ENCODE measurements at regions not wholly inside any gene's neighbourhood (a gene's known extent, or its start where the extent isn't known, plus 50 kb on each side); places are given as distances from the start of the nearest gene placed in this dataset.

DNA sequence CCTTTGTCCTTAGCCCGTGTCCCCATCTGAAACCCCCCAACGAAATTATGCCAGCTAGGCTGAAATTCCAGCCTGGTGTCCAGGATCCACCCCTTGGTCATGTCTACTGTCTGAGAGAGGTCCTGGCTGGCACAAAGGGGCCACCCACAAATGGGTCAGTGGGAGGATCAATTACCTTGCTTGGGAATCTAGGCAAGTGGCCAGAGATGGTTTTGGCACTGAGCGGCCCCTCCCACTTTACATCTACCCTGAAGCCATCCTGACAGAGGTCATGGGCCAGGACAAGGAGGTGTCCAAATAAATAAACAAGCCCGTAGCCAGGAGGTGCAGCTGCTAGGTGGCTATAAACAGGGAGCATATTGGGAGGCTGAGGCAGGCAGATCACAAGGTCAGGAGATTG, 311.5 kb downstream of the MN1 start:
- DNase-seq = no peak

DNA sequence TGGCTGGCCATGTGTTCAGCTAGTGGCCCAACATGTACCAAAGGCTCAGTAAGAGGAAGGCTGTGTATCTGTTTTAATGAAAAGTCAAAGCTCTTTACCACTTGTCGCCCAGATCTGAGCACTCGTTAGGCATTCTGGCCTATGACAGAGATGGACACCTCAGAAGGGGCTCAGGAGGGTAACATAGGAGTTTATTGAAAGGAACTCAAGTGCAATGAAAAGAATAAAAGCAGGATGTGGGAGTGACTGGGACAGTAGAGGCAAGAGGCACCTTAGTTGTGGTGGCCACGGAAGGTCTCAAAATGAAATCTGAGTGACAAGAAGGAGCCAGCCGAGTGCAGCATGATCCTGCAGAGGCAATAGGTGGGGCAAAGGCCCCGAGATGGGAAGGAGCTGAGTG, 309.7 kb downstream of the MN1 start:
- DNase-seq = no peak

DNA sequence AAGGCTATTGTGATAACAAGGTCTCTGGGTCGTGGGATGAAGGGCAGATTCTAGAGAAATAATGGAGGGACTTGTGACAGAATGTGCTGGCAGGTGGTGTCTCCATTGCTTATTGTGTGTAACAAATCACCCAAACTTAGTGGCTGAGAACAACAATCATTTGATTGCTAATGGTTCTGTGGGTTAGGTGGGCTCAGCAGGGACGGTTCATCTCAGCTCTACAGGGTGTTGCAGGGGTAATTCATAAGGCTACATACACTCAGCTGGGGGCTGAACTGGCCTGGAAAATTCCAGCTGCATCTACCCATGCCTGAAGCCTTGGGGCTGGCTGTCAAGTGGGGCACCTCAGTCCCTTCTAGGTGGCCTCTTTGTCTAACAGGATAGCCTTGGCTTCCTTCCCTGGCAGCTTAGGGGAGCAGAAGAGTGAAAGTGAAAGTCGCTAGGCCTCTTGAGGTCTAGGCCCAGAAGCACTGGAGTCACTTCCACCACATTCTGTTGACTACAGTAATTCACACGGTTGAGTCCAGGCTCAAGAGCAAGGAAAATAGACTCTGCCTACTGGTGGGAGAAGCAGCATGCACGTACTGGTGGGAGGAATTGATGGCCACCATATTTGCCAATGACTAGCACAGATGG, 308.9 kb downstream of the MN1 start:
- DNase-seq = no peak

DNA sequence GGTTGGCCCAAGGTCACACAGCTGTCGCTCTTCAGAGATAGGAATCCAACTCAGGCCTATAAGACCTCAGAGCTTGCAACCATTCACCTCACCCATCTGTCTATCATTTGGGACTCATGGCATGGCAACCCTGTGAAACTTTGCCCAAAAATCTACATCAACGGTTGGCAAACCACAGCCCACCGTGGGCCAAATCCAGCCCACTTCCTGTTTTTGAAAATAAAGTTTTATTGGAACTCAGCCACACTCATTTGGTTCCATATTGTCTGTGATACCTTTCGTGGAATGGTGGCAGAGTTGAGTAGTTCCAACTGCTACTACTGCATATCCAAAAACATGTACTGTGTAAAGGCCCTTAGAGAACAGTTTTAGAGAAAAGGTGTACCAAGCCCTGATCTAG, 307.8 kb downstream of the MN1 start:
- DNase-seq = no peak

DNA sequence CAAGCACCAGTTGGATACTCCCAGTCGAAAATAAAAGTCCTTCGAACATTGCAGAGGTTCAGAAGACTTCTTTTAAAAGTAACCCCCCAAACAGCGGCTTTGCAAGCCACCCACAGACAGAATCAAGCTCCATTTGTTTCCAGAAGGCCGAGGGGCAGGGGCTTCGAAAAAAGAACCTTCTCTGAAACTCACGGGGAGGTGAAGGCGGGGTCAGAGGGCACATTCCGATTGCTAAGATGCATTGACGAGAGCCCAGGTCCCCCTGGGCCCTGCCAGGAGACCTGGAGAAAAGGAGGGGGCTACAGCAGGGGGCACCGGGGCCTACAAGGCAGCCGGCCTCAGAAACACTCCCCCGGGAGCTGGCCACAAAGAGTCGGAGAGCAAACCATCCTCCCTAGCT, 306.8 kb downstream of the MN1 start:
- no peak for DNase-seq

DNA sequence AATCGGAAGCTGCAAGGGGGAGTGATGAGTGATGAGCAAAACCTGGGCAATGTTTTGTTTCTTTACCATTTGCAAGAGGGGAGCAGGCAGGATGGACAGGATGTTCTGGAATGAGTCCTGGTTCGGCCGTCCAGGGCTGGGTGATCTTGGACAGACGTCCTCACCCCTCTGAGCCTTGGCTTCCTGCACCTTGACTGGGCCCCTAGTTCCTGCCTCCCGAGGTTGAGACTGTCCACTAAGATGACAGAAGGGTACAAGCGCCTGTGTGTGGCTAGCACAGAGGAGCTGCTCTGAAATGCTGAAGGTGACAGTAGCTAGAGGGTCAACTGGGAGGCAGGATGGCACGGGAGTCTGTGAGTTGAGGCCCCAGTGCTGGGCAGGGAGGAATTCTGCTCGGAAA, 306.2 kb downstream of the MN1 start:
- no peak for DNase-seq

DNA sequence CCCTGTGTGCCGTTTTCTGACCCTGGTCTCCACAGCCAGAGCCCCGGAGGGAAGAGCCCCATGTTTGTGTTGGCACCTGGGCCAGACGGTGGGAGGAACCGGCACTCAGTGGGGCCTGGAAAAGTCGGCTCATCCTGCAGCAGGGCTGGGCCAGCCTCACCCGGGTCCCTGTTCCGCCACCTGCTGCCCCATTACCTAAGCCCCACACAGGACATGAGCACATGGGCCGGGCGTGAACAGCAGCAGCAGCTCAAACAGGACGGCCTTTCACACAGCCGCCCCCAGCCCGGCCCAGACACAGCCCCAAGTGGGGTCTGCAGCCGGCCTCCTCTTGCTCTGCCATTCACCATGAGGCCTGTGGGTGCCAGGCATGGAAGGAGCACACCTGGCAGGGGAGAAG, 302.4 kb downstream of the MN1 start:
- DNase-seq = no peak

DNA sequence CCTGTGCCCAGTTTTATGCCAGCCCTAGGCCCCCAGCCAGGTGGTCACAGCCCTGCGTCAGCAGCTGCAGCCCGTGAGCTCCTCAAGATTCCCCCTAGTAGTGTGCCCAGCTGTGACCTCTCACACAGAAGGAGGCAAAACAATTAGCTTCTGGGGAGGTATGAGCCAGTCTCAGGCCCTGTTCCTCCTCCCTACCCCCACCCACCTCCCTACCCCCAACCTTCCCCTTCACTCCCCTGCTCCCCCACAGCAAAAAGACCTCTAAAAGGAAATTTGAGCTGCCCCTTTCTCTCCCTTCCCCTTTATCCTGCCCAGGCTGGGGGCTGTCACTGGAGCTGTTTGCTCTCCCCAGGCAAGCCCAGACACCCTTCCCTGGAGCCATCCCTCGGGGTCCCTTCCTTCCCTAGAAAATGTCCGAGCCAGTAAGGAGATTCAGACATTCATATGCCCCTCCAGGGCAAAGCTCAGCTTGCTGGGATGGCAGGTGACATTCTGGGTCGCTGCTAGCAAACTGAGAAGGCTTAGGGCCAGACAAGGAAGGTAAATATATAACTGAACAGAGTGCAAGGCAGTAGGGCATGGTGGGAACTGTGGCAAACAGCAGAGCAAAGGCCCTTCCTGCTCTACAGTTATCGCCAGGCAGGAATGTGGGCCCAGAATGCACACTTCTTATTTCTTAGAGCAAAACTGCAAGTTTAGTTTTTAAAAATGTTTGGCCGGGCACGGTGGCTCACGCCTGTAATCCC, 300.2 kb downstream of the MN1 start:
- no peak for DNase-seq

DNA sequence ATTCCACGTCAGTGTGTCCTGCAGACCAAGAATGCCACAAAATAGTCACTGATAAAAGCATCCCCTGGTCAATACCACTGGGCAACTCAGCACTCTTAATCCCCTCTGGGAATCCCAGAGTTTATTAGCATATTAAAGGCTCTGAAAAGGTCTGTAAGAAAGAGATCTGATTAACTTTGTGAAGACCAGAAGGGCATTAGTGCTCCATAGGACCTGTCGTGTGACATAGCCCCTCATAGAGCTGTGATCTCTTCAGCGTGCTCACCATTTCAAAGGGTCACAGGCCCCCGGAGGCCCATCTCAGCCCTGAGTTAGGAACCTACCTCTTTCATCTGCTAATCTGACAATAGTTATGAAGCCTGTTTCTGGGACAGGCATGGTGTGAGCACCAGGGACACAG, 299.2 kb downstream of the MN1 start:
- DNase-seq = no peak

DNA sequence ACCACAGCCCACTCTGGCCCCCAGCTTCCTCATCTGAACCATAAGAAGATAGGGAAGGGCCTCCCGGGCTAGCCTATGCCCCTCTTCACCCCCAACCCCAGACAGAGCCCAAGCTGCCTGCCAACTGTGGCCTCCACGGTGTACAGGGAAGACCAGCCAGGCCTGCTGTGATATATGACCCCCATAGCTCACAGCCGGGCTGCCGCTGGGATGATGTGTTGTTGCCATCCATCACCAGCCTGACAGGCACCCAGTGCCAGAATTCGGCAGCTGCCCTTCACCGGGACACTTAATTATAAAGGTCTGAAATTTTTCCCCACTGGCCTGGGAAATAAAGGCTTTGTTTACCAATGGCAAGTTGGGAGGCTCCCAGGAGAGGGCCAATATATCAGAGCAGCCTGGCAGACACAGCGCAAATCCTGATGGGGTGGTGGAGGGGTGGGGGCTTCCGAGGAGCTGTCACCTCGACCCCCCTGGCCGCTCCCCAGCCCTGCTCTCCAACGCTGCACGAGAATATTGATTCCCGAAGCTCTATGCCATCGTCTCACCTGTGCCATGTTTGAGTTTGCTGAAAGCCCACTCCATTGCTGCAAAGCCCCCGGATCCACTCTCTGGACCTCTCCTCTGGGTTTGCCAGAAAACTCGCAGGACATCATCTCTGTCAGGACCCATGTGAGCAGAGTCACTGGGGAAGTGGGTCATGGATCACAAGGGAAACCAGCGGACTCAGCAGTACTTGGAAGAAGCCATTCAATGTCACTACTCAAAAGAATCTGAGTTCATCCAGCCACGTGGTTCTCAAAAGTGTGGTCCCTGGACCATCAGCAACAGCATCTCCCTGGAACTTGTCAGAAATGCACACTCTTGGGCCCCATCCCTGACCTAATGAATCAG, 296.9 kb downstream of the MN1 start:
- no peak for DNase-seq

DNA sequence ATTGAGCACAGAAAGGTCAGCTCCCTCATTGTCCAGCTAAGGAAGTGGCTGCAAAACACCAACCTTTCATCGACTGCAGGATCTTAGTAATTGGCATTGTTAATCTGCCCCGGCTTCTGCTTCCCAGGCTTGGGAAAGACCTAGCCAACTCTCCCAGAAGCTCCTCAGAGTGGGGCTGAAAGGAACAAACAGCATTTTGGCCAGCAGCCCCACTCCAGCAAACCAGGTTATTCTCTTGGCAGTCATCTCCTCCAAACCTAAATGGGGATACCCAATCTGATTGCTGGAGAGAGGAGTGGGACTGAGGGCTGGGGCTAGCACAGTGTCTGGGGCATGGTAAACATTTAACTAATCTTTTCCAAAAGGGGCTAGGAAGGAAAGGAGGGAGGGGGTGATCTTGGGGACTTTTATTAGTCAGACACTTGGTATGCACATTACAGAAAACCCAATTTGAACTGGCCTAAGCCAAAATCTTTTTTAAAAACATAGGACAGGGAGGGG, 294.4 kb downstream of the MN1 start:
- no peak for DNase-seq

DNA sequence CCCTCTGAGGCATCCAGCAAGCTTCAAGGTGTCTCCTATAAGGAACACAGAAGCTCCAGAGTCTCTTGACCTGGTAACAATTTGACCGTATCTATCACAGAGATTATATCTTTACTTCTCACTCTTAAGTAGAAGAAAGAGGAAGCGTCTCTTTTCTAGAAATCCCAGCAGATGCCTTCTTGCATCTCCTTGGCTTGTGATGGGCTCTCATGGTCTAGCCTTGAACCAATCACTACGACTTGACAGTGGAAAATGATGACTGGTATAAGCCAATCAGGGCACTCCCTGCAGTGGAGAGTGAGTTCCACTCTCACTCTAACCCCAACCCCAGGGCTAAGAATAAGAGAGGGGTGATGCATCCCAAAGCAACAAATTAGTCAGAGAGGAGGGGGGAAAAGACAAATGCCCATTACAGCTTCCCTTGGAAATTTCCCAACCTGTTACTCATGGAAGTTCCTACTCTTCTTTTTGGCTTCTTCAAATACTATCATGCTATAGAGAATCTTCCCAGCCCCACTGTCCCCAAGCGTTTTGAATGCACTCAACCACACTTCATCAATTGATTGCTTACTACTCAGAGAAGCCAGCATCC, 293.5 kb downstream of the MN1 start:
- no peak for DNase-seq

DNA sequence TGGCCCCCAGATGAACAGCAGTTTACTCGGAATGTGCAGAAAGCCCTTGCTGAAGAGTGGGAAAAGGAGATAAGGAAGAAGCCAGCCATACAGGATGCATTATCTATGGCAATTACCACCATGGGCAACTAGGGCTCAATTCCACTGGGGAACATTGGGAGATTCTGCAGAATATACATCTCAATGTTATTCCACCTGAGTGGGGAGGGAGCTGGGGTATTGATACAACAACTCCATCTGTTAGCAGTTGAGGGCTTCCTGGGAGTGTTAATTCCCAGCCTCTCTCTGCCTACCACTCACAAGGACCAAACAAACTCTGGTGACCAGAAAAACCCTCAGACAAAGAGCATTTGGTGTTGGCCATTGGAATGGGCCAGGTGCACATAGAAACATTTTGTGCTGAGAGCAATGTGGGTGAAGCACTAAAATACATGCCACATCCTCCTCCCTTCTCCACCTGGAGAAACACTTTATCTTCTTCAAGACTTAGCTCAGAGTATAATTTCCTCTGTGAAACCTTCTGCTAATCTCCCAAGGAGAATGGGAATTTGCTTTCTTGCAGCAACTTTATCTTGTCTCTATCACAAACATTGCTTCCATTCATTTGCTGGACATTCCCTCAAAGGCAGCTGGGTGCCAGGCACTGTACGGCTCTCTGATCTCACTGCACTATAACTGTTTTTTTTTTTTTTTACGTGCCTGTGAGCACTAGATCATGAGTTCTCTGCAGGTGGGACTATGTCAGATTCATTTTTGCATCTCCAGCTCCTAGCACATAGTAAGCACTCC, 292.2 kb downstream of the MN1 start:
- no peak for DNase-seq

DNA sequence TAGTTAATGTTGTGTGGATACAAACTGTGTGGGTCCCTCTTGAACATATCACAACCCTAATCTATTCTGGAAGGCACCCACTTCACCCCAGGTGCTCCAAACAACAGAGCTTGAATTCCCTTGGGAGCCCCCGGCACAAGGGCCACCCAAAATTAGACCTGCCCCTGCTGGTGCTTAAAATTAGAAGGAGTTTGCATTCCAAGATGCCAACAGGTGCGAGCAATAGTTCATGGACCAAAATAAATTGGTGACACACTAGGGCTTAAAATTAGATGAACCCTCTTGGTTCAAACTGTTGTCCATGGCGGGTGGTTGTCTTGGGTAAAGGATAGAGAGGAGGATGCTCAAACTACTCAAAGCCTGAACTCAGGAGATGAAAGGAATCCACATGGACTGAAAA, 291.5 kb downstream of the MN1 start:
- no peak for DNase-seq

DNA sequence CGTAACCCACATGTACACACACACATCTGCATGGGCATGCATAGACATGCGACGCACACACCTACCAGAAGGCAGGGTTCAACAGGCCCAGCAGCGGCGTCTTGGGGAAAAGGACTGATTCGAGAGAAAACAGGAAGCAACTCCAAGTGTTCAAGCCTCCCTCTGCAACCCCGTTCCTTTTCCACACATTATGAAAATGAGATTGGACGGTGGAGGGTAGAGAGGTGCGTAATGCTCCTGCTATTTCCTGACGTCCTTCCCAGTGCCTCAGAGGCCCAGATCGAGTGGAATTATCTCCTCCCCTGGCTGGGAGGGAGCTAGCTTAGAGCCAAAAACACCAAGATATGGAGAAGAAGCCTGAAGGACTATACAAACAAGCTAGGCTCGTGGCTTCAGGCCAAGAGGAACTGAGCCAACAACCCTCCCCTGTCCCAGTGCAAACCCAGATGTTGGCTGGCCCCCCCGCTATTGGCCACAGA, 289.2 kb downstream of the MN1 start:
- no peak for DNase-seq

DNA sequence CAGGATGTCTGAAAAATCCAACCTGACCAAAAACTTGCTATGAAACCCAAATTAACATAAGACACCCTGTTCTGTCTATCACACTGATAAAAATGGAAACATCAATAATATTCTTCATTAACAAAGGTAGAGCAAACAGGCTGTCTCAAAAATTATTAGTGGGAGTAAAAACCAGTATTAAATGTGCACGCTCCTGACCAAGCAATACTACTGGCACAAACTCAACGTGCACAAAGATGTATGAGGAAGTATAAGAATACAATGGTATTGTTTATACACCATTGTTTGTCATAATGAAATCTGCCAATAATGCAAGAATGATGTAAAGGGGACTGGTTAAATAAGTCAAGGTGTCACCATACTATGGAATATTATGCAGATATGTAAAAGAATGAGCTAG, 288.5 kb downstream of the MN1 start:
- no peak for DNase-seq

DNA sequence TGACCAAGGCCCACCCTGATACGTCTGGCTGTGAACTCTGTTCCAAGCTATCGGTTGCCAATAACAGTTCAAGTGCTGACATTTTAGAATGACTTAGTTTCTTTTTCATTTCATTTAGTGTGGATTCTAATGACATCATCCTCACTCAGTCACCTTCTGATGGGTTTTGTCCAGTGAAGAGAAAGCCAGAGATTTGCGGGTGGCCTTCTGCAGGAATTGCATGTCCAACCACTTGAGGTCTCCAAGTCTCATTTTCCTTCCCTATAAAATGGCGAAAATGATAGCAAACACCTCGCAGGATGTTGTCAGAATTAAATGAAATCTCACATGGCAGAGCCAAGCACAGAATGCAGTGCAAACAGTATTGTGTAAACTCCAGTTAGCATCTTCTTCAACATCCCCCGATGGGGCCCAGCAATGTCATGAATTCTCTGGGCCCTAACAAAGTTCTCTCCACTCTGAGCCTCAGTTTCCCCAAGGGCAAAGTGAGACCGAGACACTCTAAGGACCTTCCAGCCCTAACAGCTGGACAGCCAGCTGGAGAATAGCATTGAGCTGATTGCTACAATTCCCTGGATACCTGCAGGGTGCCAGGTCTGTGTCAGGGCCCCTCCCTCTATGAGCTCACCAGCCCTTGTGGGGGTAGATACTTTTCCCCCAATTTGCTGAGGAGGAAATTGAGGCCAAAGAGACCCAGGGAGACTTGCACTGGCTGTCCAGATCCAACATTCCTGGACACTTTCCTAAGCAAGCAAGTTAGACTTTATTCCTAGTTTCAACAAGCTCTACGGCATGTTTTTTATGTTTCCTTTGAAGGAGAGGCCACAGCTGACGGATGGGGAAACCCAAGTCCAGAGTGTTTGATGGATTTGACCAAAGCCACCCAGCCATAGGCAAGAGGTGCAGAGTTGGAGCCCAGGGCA, 286.7 kb downstream of the MN1 start:
- no peak for DNase-seq

DNA sequence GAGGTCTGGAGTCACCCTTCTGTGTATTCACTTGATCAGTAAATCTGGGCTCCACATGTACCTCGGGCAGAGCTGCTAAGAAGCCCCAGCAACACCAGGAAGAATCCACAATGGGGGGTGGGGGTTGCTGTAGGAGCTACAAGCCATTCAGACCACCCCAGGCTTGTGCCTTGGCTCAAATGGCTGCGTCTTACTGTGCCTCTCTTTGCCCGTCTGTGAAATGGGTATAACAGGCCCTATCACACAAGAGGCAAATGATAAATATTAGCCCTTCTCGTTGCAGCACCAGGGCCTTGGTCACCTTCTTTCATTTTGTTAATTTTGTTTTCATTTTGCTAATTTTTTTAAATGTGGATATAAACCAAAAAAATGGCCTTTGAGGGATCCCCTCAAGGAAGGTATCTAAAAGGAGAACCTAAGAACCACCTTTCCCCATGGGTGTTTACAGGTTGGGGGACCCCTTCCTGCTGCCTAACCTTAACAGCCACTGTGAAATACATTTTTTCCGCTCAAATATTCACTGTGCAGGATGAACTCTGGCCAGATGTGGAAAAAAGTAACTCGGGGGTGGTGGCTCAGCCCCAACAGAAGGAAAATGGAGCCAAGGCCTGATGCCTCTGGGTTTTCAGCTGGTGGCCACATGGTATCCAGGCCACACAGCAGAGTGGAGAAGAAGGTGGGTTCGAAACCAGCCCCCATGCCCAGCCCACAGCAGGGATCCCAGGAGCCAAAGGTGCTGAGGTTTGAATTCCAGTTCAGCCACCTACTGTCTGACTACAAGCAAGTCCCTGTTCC, 284.0 kb downstream of the MN1 start:
- DNase-seq = no peak

DNA sequence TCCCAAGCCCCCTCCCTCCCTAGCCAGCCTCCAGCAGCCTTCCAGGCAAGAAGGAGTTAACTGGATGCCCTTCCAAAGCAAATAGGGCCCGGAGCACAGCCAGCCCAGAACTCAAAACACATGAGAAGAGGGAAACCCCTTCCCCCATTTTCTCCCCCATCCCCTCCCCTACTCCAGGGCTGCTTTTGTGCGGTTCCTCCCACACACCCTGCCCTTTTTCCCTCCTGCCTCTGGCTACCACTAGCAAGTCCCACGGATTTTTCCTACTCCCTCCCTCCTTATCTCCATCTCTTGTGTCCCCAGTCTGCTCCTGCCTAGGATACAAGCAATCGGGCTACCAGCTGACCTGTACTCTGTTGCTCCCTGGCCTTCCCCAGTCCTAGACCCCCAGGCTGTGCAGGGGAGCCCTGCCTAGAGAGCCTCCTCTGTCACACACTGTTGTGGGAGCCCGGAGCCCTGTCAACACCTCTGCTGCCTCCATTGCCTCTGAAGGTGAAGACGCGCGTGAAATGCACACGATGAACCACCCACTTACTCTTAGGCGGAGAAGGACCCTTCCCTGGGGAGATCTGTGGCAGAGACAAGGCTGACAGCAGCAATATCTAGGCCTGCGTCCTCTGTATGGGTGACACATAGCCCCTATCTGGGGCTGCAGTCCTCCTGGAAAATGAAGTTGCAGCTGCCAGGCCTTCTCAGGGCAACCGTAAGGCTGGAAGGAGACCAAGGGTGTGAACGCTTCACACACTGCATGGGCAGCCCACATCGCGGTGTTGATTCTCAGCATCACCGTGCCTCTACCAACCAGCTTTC, 282.8 kb downstream of the MN1 start:
- no peak for DNase-seq

All from SHP77 (cell line).